ENCODE measurements at regions not wholly inside any gene's neighbourhood (a gene's known extent, or its start where the extent isn't known, plus 50 kb on each side); places are given as distances from the start of the nearest gene placed in this dataset.

GRCh38 chr11:115631609-115632008 is 127.4 kb upstream of the CADM1 start:
- ATAC-seq, result no peak
- TF ChIP-seq TSHZ2 (CRISPR knock-in tag; IDR thresholded peaks at IDR 0.05) (no peak), BACH2 (CRISPR knock-in tag; IDR thresholded peaks at IDR 0.05; ENCODE audit: borderline replicate concordance) (no peak), ZNF8 (CRISPR knock-in tag; IDR thresholded peaks at IDR 0.05) (no peak), RARB (CRISPR knock-in tag; IDR thresholded peaks at IDR 0.05) (no peak), CSDC2 (CRISPR knock-in tag; IDR thresholded peaks at IDR 0.05) (no peak), CSRNP3 (CRISPR knock-in tag; IDR thresholded peaks at IDR 0.05) (no peak), ZNF565 (CRISPR knock-in tag; conservative IDR thresholded peaks at IDR 0.05; ENCODE audit: low read depth) (no peak), GLIS3 (CRISPR knock-in tag; IDR thresholded peaks at IDR 0.05) (no peak), PPARA (CRISPR knock-in tag; IDR thresholded peaks at IDR 0.05; ENCODE audit: borderline replicate concordance) (no peak), ARNTL (CRISPR knock-in tag; IDR thresholded peaks at IDR 0.05; ENCODE audit: borderline replicate concordance, low read depth) (no peak), ZC3H10 (CRISPR knock-in tag; IDR thresholded peaks at IDR 0.05) (no peak), SNAI2 (CRISPR knock-in tag; IDR thresholded peaks at IDR 0.05) (no peak), OSR1 (CRISPR knock-in tag; IDR thresholded peaks at IDR 0.05) (no peak), CREB5 (CRISPR knock-in tag; IDR thresholded peaks at IDR 0.05; ENCODE audit: low read depth) (no peak), TOX (CRISPR knock-in tag; IDR thresholded peaks at IDR 0.05; ENCODE audit: borderline replicate concordance) (no peak), ISL1 (CRISPR knock-in tag; IDR thresholded peaks at IDR 0.05) (no peak), PATZ1 (CRISPR knock-in tag; IDR thresholded peaks at IDR 0.05; ENCODE audit: borderline replicate concordance) (no peak), POU6F1 (CRISPR knock-in tag; IDR thresholded peaks at IDR 0.05; ENCODE audit: borderline replicate concordance, low read depth) (no peak)

GRCh38 chr11:115630214-115630613 is 126.0 kb upstream of the CADM1 start:
- TF ChIP-seq CREB5 (CRISPR knock-in tag; IDR thresholded peaks at IDR 0.05; ENCODE audit: low read depth) (no peak), ZFP30 (CRISPR knock-in tag; IDR thresholded peaks at IDR 0.05) (no peak), PPARA (CRISPR knock-in tag; IDR thresholded peaks at IDR 0.05; ENCODE audit: borderline replicate concordance) (no peak), POU6F1 (CRISPR knock-in tag; IDR thresholded peaks at IDR 0.05; ENCODE audit: borderline replicate concordance, low read depth) (no peak), ZC3H10 (CRISPR knock-in tag; IDR thresholded peaks at IDR 0.05) (no peak)
- ATAC-seq, result no peak
